GM12873 (cell line): ENCODE measurements at regions not wholly inside any gene's neighbourhood (a gene's known extent, or its start where the extent isn't known, plus 50 kb on each side); places are given as distances from the start of the nearest gene placed in this dataset.

Source experiments
- CTCF ChIP-seq: IDR thresholded peaks from 2 replicates; pipeline ENCODE4 v1.5.1; 2012; ENCODE audit warnings: low read depth, mild to moderate bottlenecking, moderate library complexity, low read length, control low read depth; ENCODE audit not compliant: insufficient read depth; ENCODE audit errors: missing control alignments

DNA sequence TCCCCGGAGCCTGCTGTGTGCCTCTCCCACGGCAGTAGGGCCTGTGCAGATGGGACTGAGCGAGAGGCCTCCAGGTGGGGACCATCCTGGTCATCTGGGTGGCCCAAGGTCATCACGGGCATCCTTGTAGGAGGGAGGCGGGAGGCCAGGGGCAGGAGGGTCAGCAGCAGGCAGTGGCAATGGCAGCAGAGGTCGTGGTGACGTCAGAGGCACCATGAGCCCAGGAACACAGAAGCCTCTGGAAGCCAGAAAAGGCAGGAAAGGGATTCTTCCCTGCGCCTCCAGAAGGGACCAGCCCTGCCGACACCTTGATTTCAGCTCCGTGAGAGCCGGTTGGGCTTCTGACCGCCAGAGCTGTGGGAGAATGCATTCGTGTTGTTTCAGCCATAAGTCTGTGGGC is 190.3 kb downstream of the BANP start:
- TF ChIP-seq CTCF: no peak

DNA sequence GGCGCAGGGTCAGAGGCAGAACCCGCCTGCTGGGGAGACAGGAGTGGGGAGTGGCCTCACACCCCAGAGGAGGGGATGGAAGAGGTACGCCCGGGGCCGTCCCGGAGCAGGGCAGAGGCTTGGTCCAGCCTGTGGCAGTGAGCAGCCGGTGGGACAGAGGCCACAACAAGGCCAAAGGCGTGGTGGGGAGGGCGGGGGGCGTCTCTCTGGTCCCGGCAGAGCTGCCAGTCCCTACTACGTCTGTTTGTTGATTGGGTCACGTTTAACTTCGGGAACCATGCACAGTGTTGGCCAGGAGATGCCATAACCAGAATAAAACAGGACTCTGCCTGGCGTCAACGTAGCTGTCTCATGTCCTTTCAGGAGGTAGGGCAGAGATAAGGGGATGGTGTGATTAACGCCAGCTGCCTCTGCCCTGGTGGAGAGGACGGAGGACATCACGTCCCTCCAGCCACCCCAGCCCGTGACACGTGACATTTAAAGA is 192.8 kb downstream of the BANP start:
- no peak for TF ChIP-seq CTCF

- TF ChIP-seq CTCF: no peak
Observed at GRCh38 chr16:88170528-88170991, 212.2 kb upstream of the ZNF469 start.

GRCh38 chr16:88192601-88193000 is 190.2 kb upstream of the ZNF469 start:
- TF ChIP-seq CTCF: no peak

DNA sequence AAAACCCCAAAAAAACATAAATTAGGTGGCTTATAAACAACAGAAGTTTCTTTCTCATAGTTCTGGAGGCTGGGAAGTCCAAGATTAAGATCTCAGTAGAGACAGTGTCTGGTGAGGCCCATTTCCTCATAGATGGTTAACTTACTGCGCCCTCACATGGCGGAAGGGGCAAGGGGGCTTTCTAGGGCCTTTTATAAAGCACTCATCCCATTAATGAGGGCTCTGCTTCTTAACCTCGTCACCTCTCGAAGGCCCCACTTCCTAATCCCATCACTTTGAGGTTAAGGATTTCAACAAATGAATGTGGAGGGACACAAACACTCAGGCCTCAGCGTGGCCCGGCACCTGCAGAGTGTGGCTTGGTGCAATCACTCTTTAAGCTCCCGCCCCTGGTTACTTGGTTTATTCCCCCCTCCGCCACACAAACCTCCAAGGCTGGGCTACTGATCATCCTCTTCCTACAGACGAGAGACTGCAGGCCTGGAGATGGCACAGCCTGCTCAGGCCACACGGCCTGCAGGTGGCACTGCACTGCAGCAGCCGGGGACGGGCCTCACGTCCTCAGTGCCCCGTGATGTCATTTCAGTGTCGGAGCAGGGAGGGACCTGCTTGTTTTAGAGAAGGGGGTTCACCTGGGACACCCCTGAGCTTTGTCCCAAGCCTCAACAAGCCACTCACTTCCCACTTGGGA is 188.9 kb upstream of the ZNF469 start:
- peak; percentile 63 for TF ChIP-seq CTCF

DNA sequence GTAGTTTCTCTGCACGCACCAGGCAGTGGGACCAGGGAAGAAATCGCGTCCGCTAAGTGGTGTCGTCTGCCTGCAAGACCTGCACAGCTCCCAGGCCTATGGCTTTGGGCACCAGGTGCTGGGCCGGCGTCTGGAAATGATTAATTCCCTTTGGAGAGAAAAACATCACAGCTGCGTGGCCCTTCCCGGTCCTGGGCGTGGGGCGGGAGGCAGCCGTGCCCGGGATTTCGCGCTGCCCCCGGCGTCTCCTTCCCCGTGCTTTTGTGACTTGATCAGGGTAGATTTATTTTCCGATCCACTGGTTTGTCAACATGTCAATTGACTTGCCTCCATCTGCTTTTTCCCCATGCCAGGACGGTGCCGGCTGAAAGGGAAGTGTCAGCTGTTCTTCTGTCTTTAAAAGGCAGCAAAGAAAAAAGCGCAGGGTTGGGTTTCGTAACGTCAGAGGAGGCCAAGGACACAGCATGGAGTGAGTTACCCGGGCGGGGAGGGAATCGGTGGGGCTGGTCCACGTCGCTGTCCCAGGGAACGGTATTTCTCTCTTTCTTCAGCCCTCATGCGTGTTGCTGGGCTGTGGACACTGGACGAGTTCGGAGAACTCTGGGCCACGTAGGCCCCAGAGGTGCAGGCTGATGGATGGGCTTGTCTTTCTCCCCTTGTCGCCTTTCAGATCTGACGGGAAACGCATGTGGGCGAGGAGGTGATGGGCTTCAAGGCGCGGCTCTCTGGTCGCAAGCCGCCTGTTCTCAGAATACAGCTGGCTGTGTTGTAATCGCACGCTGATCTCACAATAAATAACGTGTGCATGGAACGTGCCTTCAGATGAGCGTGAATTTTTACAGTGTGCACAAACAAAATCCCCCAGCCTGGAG is 188.1 kb upstream of the ZNF469 start:
- TF ChIP-seq CTCF: no peak

DNA sequence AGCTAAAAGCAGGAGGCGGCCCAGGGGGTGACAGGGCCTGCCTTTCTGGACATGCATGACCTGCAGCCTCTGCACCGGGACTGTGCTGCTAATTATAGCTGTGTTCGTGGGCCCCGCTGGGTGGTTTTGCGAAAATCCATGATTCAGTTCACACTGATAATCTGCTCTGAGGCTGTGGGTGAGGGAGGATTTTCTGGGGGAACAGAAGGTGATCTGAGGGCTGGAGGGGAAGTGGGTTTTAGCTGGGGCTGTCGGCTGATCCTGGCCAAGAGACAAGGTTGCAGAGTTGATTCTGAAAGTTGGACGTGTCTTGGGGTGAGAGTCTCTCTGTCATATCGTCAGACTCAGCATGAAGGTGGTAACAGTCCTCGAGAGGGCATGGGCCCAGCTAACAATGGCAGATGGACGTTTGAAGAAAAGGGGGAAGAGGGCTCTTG is 187.5 kb upstream of the ZNF469 start:
- no peak for TF ChIP-seq CTCF
